Tibial nerve (tissue), 4 donors: ENCODE measurements at regions not wholly inside any gene's neighbourhood (a gene's known extent, or its start where the extent isn't known, plus 50 kb on each side); places are given as distances from the start of the nearest gene placed in this dataset.

Source experiments
- CTCF ChIP-seq, 5 experiments: fragments of 200-600 bp in 3 of 5; fragments of 450-650 bp in 2 of 5; sonication (generic) in 3 of 5; IDR thresholded peaks; one replicate each; pipeline ENCODE4 v1.5.1; 2016 to 2019; ENCODE audit warnings: antibody characterized with exemption in 5 of 5, mild to moderate bottlenecking in 3 of 5, moderate library complexity in 2 of 5
- EP300 ChIP-seq, 2 donors: sonication (generic); formaldehyde crosslinking; IDR thresholded peaks; one replicate each; pipeline ENCODE4 v1.6.1; 2017; ENCODE audit warnings: antibody characterized with exemption in 2 of 2, mild to moderate bottlenecking in 1 of 2
- POLR2A ChIP-seq, 2 donors: fragments of 450-650 bp; IDR thresholded peaks; one replicate each; pipeline ENCODE4 v1.6.1; 2017; ENCODE audit warnings: antibody characterized with exemption in 2 of 2, mild to moderate bottlenecking in 2 of 2, moderate library complexity in 2 of 2

GRCh38 chr16:7962091-7962879 is 628.0 kb downstream of the TMEM114 start:
- TF ChIP-seq EP300 (IDR thresholded peaks at IDR 0.05) (no peak), CTCF (IDR thresholded peaks at IDR 0.05) (no peak), POLR2A (IDR thresholded peaks at IDR 0.05) (no peak)
